WERI-Rb-1 (cell line): ENCODE measurements at regions not wholly inside any gene's neighbourhood (a gene's known extent, or its start where the extent isn't known, plus 50 kb on each side); places are given as distances from the start of the nearest gene placed in this dataset.

Source experiments
- DNase-seq: peaks from one replicate; pipeline ENCODE4 v3.0.0-alpha.2; 2020
- H3K27ac ChIP-seq: fragments of 250-450 bp; sonication (Bioruptor Pico); 2 replicates; pipeline ENCODE4 v1.5.1; 2020; ENCODE audit warnings: mild to moderate bottlenecking, moderate library complexity
- H3K27me3 ChIP-seq: fragments of 250-450 bp; sonication (Bioruptor Pico); 2 replicates; pipeline ENCODE4 v1.5.1; 2021; ENCODE audit warnings: mild to moderate bottlenecking, low read depth, moderate library complexity; ENCODE audit not compliant: insufficient read depth, severe bottlenecking
- H3K36me3 ChIP-seq: fragments of 250-450 bp; sonication (Bioruptor Pico); 2 replicates; pipeline ENCODE4 v1.5.1; 2020; ENCODE audit warnings: mild to moderate bottlenecking, moderate library complexity
- H3K4me3 ChIP-seq: 2 replicates; pipeline ENCODE4 v1.5.1; 2011; ENCODE audit warnings: low read depth, mild to moderate bottlenecking, control low read depth, low read length
- H3K9me3 ChIP-seq: fragments of 250-450 bp; sonication (Bioruptor Pico); 2 replicates; pipeline ENCODE4 v1.5.1; 2021; ENCODE audit warnings: mild to moderate bottlenecking, moderate library complexity; ENCODE audit not compliant: severe bottlenecking
- CTCF ChIP-seq: IDR thresholded peaks from 2 replicates; pipeline ENCODE4 v1.5.1; 2011; ENCODE audit warnings: low read depth, mild to moderate bottlenecking, control low read depth, inconsistent platforms, low read length

DNA sequence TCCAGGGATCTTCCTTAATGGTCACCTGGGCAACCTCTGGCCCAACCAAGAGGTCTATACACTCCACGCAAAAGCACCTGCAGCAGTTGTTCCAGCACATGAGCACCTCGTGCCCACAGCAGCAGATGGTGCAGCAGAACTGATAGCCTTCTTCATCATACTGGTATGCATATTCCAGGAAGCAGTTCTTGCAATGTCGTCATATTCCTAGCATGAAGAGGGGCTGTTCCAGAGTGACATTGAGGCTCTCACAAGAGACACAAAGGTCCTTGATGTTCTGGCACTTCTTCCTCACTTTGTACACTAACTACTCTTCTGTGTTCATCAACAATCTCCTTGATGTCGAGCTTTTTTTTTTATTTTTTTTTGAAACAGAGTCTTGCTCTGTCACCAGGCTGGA, 386.2 kb downstream of the MEIS1 start:
- H3K27me3 ChIP-seq = peaks cover 67% of the 10 kb centered on the region
- H3K4me3 ChIP-seq = no peak overlapping the region
- no peak for TF ChIP-seq CTCF
- DNase-seq = no peak
- no peaks in the 10 kb centered on the region for H3K9me3 ChIP-seq
- H3K27ac ChIP-seq = no peak overlapping the region
- H3K36me3 ChIP-seq = no peaks in the 10 kb centered on the region

GRCh38 chr2:66822186-66822585, 387.3 kb downstream of the MEIS1 start:
- H3K36me3 ChIP-seq = no peaks in the 10 kb centered on the region
- DNase-seq = no peak
- no peak for TF ChIP-seq CTCF

GRCh38 chr2:66824926-66825325, 390.0 kb downstream of the MEIS1 start:
- Histone ChIP-seq H3K4me3 (no peak overlapping the region), H3K27ac (no peak overlapping the region), H3K27me3 (peaks cover 78% of the 10 kb centered on the region), H3K9me3 (no peaks in the 10 kb centered on the region), H3K36me3 (no peaks in the 10 kb centered on the region)
- no peak for DNase-seq
- TF ChIP-seq CTCF = no peak

More at GRCh38 chr2:66822186-66822585, 387.3 kb downstream of the MEIS1 start:
- H3K4me3 ChIP-seq = no peak overlapping the region
- H3K9me3 ChIP-seq = no peaks in the 10 kb centered on the region
- H3K27ac ChIP-seq = no peak overlapping the region
- peaks cover 74% of the 10 kb centered on the region for H3K27me3 ChIP-seq

DNA sequence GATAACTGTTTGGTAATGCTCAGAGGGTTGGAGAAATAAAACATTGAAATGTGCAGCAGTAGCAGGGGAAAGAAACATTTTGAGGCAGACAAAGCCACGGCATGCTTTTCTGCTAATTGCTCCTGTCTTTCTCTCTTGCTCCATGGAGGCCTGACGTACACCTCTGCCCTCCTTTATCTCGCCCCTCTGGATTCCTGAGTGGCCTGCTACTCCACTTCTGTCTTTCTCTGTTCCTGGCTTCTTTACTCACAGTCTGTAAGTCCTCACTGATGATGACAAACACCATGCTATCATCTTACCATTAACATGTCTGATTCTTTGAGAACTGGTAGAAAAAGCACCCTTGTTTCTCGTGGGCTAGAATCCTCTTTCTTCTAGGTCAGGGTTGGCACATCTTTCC, 392.9 kb downstream of the MEIS1 start:
- Histone ChIP-seq H3K4me3 (no peak overlapping the region), H3K9me3 (no peaks in the 10 kb centered on the region), H3K36me3 (no peaks in the 10 kb centered on the region), H3K27me3 (peaks cover 71% of the 10 kb centered on the region), H3K27ac (no peak overlapping the region)
- DNase-seq = no peak
- no peak for TF ChIP-seq CTCF

DNA sequence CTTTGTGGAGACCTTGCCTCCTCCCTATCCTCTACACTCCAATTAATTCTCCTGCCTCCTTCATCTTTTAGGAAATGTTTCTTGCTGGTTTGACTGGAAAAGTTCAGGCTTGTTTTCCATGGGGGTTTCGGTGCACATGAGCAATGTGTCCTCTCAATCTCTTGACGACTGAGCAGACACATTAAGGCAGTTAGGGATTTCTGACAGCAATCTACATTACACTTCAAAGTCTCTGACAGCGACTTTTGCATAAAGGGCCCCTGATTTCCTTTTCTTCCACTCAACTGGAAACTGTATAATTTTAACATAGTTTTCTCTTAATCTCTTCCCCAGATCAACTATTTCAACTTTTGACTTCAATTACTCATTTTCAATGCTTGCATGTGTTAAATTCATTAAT, 394.0 kb downstream of the MEIS1 start:
- DNase-seq = no peak
- H3K27ac ChIP-seq = no peak overlapping the region
- H3K9me3 ChIP-seq = no peaks in the 10 kb centered on the region
- H3K4me3 ChIP-seq = no peak overlapping the region
- no peaks in the 10 kb centered on the region for H3K36me3 ChIP-seq
- peaks cover 65% of the 10 kb centered on the region for H3K27me3 ChIP-seq
- no peak for TF ChIP-seq CTCF

DNA sequence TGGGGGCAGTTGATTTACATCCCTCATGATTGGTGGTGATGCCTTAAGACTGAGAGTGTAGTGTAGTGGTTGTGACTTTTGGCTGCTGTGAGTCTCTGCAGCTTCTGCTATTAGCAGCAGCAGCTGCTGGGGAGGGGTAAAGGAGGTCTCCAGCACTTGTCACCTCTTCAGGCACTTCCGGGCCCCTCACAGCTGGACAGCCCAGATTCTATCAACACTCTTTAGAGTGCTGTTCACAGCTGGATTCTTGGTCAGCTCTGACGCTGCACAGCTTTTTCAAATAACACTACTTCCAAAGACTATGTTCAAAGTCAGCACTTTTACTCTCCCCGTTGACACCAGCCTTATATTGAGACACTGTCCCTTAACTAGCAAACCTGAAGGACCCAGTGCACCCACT, 396.0 kb downstream of the MEIS1 start:
- Histone ChIP-seq H3K27ac (no peak overlapping the region), H3K4me3 (no peak overlapping the region), H3K36me3 (no peaks in the 10 kb centered on the region), H3K9me3 (no peaks in the 10 kb centered on the region), H3K27me3 (peaks cover 69% of the 10 kb centered on the region)
- no peak for TF ChIP-seq CTCF
- no peak for DNase-seq
